HG03108 (cell line): ENCODE measurements at regions not wholly inside any gene's neighbourhood (a gene's known extent, or its start where the extent isn't known, plus 50 kb on each side); places are given as distances from the start of the nearest gene placed in this dataset.
"Not testable (repeated sequence)": the region's sequence is repeated elsewhere in the genome, so short reads cannot be mapped to it uniquely, and the experiment has no call there.

Source experiments
- ATAC-seq: cut with Tn5 transposase; IDR thresholded peaks from one replicate; pipeline ENCODE4 v1.9.1; 2021; ENCODE audit warnings: moderate library complexity; ENCODE audit not compliant: unreplicated experiment

GRCh38 chr12:17264603-17265002 lies 658.6 kb upstream of the LMO3 start:
- no peak for ATAC-seq

DNA sequence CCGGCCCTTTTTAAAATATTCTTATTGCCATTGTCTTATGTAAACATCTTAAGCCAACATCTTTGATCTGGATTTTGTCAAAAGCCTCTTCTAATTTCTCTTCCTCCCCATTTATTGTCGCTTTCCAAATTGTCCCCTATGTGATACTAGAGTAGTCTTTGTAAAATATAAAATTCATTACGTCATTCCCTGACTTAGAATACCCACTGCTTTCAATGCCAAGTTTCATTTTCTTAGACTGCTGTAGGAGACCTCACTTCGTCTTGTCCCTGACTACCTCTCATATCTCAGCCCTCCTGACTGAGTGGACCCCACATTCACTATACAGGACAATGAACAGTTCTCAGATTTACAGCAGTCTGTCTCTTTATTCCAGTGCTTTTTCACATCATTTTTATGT lies 633.9 kb upstream of the LMO3 start:
- ATAC-seq = no peak

GRCh38 chr12:17235996-17236395 lies 630.0 kb upstream of the LMO3 start:
- ATAC-seq = no peak

DNA sequence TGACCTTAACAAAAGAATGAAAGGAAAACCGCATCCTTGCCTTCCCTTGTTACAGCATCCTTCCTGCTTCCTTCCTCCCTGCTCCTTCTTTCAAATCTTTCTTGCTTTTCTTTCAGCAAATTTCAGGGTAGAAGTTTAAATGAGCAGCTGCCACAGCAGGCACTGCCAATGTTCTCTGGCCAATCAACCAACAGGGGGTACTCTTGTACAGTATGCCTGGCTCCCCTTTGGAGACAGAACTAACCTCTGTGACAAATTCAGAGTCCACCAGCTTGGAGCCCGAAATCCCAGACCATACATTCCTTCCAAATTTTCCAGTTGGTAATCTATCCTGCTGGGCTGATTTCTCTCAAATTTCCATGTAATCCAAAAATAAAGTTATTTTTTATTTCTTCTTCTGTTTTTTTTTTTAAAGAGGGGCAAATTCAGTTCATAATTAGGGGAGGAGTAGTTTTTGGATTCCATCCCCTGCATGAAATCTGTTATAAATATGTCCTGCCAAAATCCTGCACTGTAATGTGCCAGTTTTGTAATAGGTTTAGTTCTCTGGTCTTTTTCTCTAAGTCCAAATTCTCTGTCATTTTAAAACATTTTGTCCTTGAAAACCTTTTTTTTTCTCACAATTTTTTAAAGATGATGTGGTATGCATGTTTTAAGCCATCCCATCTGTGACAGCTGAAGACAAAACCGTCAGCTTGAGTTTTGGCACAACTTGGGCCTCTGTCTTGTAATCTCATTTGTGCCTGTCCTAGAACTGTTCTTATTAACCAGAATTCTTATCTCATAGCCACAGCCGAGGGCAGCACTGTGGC lies 610.0 kb upstream of the LMO3 start:
- ATAC-seq = no peak

DNA sequence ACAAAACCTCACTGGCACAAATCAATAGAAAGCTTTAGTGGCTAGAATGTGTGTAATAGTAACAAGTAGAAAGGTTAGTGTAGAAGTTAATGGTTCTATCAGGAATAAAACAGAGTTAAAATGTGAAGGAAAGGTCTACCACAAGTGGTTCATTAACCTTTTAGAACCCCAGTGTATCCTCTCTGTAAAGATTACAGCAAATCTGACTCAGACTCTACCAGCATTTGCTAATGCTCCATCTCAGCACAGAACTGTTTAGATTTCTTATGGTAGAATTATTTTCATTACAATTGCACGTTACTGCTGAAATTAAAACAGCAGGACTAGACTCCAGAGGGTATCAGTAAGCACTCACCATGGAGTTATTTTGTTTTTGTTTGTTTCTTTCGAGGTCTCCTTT lies 609.0 kb upstream of the LMO3 start:
- no peak for ATAC-seq

GRCh38 chr12:17206553-17206952 lies 600.6 kb upstream of the LMO3 start:
- ATAC-seq = no peak

DNA sequence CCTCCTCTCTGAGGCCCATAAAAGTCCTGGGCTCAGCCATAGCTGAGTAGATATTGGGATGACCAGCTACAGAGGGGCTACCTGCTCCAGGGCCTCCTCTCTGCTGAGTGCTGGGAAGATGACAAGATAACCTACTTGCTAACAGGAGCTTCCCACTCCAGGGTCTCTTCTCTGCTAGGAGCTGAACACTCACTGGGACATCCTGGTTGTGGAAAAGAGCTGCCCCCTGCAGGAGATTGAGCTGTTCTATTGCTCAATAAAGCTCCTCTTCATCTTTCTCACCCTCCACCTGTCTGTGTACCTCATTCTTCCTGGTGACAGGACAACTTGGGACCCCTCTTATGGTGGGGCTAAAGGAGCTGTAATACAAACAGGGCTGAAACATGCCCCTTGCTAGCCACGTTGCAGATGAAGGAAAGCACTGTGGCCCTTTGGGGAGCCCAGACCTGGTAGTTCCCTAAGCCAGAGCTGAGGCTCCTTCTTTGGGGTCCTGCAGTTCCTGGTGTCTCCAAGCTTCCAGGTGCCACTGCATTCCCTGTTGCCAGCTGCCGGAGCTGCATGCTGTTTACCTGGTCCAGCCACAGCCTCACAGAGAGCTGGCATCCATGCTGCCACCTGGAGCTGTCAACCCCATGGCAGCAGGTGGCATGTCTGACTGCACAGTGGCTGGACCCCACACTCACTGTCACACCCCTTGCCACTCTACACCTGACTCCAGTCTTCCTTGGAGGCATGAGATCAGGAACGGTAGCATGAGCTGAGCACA lies 598.5 kb upstream of the LMO3 start:
- ATAC-seq = no peak

DNA sequence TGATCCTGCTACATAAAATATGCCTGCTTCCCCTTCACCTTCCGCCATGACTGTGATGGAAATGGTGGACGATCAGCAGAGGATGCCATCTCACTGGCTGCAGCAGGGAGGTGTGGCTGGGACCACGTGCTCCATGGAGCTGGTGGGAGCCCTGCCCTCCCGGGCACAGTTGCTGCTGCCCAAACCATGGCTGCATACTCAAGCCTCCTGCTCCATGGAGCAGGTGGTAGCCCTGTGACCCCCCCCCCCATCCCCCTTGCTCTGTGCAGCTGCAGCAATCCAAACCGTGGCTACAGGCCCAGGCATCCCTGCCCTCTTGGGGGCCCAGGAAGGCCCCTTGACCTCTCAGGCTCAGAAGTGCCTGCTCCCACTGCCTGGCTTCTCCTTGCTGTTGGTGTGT lies 597.5 kb upstream of the LMO3 start:
- ATAC-seq = no peak

GRCh38 chr12:17197971-17198370 lies 592.0 kb upstream of the LMO3 start:
- no peak for ATAC-seq

DNA sequence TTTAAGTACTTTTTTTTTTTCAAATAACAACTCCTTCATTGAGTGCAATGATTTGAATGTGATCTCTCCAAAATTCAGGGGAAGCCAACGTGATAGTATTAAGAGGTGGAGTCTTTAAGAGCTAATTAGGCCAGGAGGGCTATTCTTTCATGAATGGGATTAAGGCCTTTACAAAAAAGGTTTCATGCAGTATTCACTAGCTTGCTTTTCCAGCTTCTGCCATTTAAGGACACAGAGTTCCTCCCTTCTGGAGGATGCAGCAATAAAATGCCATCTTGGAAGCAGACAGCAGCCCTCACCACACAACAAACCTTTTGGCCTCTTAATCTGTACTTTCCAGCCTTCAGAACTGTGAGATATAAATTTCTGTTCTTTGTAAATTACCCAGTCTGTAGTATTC lies 586.8 kb upstream of the LMO3 start:
- ATAC-seq = no peak

GRCh38 chr12:17169726-17170471 lies 563.9 kb upstream of the LMO3 start:
- no peak for ATAC-seq

DNA sequence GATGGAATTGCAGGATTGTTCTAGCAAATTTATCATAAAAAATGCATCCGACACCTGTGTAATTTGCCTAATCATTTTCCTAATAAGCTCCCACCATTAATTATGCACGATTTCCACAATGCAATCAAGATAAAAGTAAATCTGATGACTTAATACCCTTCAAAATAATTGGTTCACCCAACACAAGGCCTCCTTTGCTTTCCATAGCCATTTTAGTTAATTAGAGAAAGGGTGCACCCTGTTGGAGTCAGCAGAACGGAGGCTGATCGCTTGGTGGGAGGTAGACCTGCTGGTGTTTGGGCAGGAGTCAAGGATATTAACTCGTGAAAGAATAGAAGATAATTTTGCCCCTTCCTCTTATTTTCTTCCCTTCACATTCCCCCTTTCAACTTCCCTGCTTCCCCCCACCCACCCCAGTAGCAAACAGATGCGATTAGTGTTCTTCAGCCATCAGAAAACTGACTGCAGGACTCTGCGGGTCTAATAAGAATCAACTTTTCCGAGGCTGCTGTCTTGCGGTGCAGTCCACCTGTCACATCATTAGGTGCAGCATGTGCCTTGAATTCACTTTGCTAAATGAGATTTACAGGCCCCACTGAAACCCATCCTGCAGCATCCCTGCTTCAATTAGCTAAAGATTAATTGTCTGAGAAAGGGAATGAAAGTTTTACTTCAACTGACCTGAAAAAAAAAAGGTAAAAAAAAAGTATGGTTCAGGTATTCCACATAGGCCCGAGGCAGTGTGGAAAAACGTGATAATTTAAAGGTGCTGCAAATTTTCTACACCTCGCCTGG lies 553.7 kb upstream of the LMO3 start:
- ATAC-seq = no peak

- ATAC-seq = no peak
These were observed 552.2 kb upstream of the LMO3 start for GRCh38 chr12:17158201-17158600.

DNA sequence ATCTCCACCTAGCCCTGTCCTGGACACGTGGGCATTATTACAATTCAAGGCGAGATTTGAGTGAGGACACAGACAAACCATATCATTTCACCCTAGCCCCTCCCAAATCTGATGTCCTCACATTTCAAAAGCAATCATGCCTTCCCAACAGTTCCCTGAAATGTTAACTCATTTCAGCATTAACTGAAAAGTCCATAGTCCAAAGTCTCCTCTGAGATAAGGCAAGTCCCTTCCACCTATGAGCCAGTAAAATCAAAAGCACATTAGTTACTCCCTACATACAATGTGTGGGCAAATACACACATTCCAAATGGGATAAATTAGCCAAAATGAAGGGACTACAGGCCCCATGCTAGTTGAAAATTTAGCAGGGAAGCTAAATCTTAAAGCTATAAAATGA lies 546.0 kb upstream of the LMO3 start:
- no peak for ATAC-seq

DNA sequence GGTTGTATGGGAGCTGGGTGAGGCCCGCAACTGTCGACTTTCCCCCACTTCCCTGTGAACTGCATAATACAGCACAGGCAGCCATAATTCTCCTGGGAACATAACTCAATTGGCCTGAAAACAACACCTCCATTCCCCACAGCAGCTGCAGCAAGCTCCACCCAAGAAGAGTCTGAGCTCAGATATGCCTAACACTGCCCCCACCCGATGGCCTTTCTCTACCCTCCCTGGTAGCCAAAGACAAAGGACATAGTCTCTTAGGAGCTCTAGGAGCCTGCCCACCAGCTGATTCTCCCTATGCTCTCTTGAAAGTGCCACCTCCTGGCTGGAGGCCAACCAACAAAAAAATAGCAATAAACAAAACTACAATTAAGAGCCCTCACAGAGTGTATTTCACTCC lies 542.7 kb upstream of the LMO3 start:
- ATAC-seq = no peak

- ATAC-seq = no peak
These were observed 536.9 kb upstream of the LMO3 start for GRCh38 chr12:17142856-17143255.

DNA sequence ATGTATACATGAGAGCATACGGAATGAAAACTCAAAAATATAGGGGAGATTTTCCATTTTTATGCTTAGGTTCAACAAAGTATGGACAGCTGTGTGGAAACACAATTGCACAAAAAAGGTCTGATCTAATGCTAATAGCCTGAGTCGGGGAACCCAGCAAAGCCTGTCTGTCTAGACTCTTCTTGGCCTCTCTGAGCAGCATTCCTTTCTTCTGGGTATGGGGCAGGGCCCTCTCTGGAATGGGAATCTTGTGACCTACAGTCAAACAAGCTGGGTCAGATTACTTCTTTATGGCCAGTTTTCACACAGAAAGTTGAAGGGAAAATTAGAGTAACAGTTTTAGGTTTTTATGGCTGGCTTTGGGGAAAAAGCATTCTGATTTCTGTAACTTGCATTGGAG lies 534.0 kb upstream of the LMO3 start:
- ATAC-seq = no peak

GRCh38 chr12:17137396-17137795 lies 531.4 kb upstream of the LMO3 start:
- ATAC-seq = no peak

DNA sequence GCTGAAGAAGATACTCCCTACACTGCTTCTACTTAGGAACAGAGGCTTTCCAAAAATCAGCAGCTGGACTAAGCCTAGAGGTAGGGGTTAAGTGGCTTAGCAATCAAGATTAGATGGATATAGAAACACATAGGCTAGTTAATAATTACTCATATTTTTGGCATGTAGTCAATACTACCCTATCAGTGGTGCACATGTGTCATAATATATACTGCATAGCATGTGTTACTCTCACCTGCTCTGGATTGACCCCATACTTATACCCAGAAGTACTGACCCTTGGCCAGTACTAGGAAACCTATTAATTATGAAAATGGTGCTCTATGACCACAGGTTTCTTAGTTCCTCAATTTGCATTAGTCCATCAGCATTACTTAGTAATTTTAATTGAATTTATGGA lies 528.4 kb upstream of the LMO3 start:
- no peak for ATAC-seq

DNA sequence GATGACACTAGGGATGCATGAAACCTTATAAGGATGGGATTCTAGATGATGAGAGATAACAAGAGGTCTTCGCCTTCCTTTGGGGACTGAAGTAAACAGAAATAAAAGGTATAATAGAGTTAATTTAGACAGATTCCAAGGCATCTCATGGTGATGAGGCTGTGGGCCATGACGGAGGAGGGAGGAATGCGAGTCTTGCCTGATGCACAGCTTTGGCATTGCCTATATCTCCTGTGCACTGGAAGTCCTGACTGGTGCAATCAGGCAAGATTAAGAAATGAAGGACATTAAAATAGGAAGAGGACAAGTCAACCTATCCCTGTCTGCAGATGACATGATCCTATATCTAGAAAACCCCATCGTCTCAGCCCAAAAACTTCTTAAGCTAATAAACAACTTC lies 526.4 kb upstream of the LMO3 start:
- no peak for ATAC-seq

- not testable (repeated sequence) for ATAC-seq
These were observed 510.6 kb upstream of the LMO3 start for GRCh38 chr12:17116538-17116937.
